ENCODE measurements at regions not wholly inside any gene's neighbourhood (a gene's known extent, or its start where the extent isn't known, plus 50 kb on each side); places are given as distances from the start of the nearest gene placed in this dataset.

- Histone ChIP-seq H2BK120ac (ENCODE audit: low read depth, low read length) (no peak overlapping the region), H3K9me1 (ENCODE audit: insufficient read depth, low read length) (no peaks in the 10 kb centered on the region), H2AK5ac (ENCODE audit: low read depth, low read length) (no peak overlapping the region), H3K14ac (replicated peaks; ENCODE audit: low read depth, low read length) (no peak overlapping the region), H4K20me1 (ENCODE audit: insufficient read depth, low read length) (no peaks in the 10 kb centered on the region), H3K4me2 (ENCODE audit: low read depth, low read length) (no peak overlapping the region), H3K4me1 (ENCODE audit: control insufficient read depth, insufficient read depth, low read length) (no peaks in the 10 kb centered on the region), H3K23ac (ENCODE audit: low read depth, low read length) (no peak overlapping the region), H3K9ac (ENCODE audit: low read depth, low read length) (no peak overlapping the region), H4K8ac (ENCODE audit: low read depth in 2 of 2, low read length in 2 of 2) (no peak overlapping the region), H2AK9ac (replicated peaks; ENCODE audit: low read depth, low read length, poor library complexity) (no peak overlapping the region), H3K4ac (ENCODE audit: low read depth, low read length) (no peak overlapping the region), H3K79me1 (ENCODE audit: low read depth in 1 of 2, low read length in 2 of 2) (no peaks in the 10 kb centered on the region), H2AFZ (replicated peaks; ENCODE audit: low read length, poor library complexity) (no peak overlapping the region), H3K9me3 (ENCODE audit: control insufficient read depth, insufficient read depth, low read length) (no peaks in the 10 kb centered on the region), H3K56ac (ENCODE audit: extremely low read depth, insufficient read depth, low read length) (no peak overlapping the region), H3K36me3 (ENCODE audit: control insufficient read depth, insufficient read depth, low read length) (no peaks in the 10 kb centered on the region), H3K18ac (ENCODE audit: low read depth, low read length) (no peak overlapping the region), H3K4me3 (ENCODE audit: insufficient read depth, low read depth, low read length) (no peak overlapping the region), H4K5ac (ENCODE audit: low read depth, low read length) (no peak overlapping the region), H2BK15ac (ENCODE audit: low read depth, low read length) (no peak overlapping the region), H3K27me3 (ENCODE audit: control insufficient read depth, insufficient read depth, low read length) (no peaks in the 10 kb centered on the region), H2BK5ac (ENCODE audit: low read depth, low read length, poor library complexity, severe bottlenecking) (no peak overlapping the region), H3K27ac (ENCODE audit: insufficient read depth, low read length) (no peak overlapping the region), H4K91ac (ENCODE audit: insufficient read depth, low read depth, low read length) (no peak overlapping the region), H2BK20ac (ENCODE audit: low read depth, low read length) (no peak overlapping the region)
- BruUV-seq (replicated peaks), result no TSS peak
- ATAC-seq (ENCODE audit: low read depth) (no peak), DNase-seq (peak; percentile 7)
- dilution Hi-C loops (cut with HindIII; ENCODE audit: low sequenced_read_pairs, unreplicated experiment), result no loop called here
- ChIA-PET POLR2A (ENCODE audit: unreplicated experiment) (no interaction called here), CTCF (interaction anchor here (1.3 kb wide), 1 partner anchor 8 kb away, joined by 4 read pairs; no protein-coding TSS in a partner anchor)
- no CpG with 5 or more reads among the region's 4 CpGs for WGBS, 2 experiments (ENCODE audit: extremely low coverage in 2 of 2, insufficient read length in 1 of 2)
- intact Hi-C loops (cut with micrococcal nuclease), result no loop called here
- in situ Hi-C loops (cut with MboI; ENCODE audit: low sequenced_read_pairs), result no loop called here
- TF ChIP-seq POLR2A (IDR thresholded peaks at IDR 0.05; ENCODE audit: low read depth, low read length) (no peak), SMC3 (IDR thresholded peaks at IDR 0.05; ENCODE audit: low read depth, low read length) (no peak), CEBPB (IDR thresholded peaks at IDR 0.05; ENCODE audit: low read depth, low read length) (no peak), CHD1 (IDR thresholded peaks at IDR 0.05; ENCODE audit: low read depth, low read length) (no peak), MAZ (IDR thresholded peaks at IDR 0.05; ENCODE audit: borderline replicate concordance, low read depth, low read length) (no peak), RCOR1 (IDR thresholded peaks at IDR 0.05; ENCODE audit: insufficient replicate concordance, low read length) (no peak), RAD21 (IDR thresholded peaks at IDR 0.05; ENCODE audit: low read length) (no peak), MAFK (IDR thresholded peaks at IDR 0.05; ENCODE audit: low read depth, low read length) (no peak)
These were observed 1297.4 kb downstream of the PCDH9 start for GRCh38 chr13:65932587-65933239.
